Neural cell (in vitro differentiated cells): ENCODE measurements at regions not wholly inside any gene's neighbourhood (a gene's known extent, or its start where the extent isn't known, plus 50 kb on each side); places are given as distances from the start of the nearest gene placed in this dataset.

Source experiments
- H2AFZ ChIP-seq: fragments of 200-600, 300-800 bp; sonication (generic), shearing (Covaris generic); 2 replicates; pipeline ENCODE4 v1.6.0; 2014; ENCODE audit warnings: low read depth, mild to moderate bottlenecking, antibody characterized with exemption, low read length, moderate library complexity
- H3F3A ChIP-seq: fragments of 200-600 bp; shearing (Covaris generic); 2 replicates; pipeline ENCODE4 v1.6.1; 2016; ENCODE audit warnings: mild to moderate bottlenecking, moderate library complexity, mixed read lengths, antibody characterized with exemption, low read length; ENCODE audit not compliant: insufficient read depth, poor library complexity, severe bottlenecking
- H3K27ac ChIP-seq: fragments of 200-600, 300-800 bp; sonication (generic), shearing (Covaris generic); 2 replicates; pipeline ENCODE4 v1.5.1; 2014; ENCODE audit warnings: mild to moderate bottlenecking, low read length, moderate library complexity
- H3K27me3 ChIP-seq: fragments of 300-800, 200-600 bp; sonication (generic), shearing (Covaris generic); 2 replicates; pipeline ENCODE4 v1.6.0; 2014; ENCODE audit warnings: mild to moderate bottlenecking, low read depth, low read length, moderate library complexity; ENCODE audit not compliant: insufficient read depth
- H3K36me3 ChIP-seq: fragments of 300-800, 200-600 bp; sonication (generic), shearing (Covaris generic); 2 replicates; pipeline ENCODE4 v1.5.1; 2014; ENCODE audit warnings: mild to moderate bottlenecking, antibody characterized with exemption, low read length, moderate library complexity; ENCODE audit not compliant: insufficient read depth
- H3K4me2 ChIP-seq: fragments of 300-800, 200-600 bp; sonication (generic), shearing (Covaris generic); 2 replicates; pipeline ENCODE4 v1.6.0; 2014; ENCODE audit warnings: mild to moderate bottlenecking, low read length
- H3K4me3 ChIP-seq: fragments of 300-800, 200-600 bp; sonication (generic), shearing (Covaris generic); 2 replicates; pipeline ENCODE4 v1.5.1; 2014; ENCODE audit warnings: mild to moderate bottlenecking, low read length, moderate library complexity
- H3K79me2 ChIP-seq: fragments of 200-600 bp; shearing (Covaris generic); replicated peaks from 2 replicates; pipeline ENCODE4 v1.6.0; 2014; ENCODE audit warnings: mild to moderate bottlenecking, low read length, moderate library complexity; ENCODE audit not compliant: insufficient read depth
- H3K9ac ChIP-seq: fragments of 300-800, 200-600 bp; sonication (generic), shearing (Covaris generic); 2 replicates; pipeline ENCODE4 v1.6.1; 2016; ENCODE audit warnings: mild to moderate bottlenecking, low read length, mixed read lengths
- H3K9me2 ChIP-seq: fragments of 200-600 bp; shearing (Covaris generic); 2 replicates; pipeline ENCODE4 v1.6.1; 2016; ENCODE audit warnings: mild to moderate bottlenecking, low read length, mixed read lengths; ENCODE audit not compliant: insufficient read depth
- H3K9me3 ChIP-seq: fragments of 200-600, 300-800 bp; sonication (generic), shearing (Covaris generic); 2 replicates; pipeline ENCODE4 v1.6.1; 2016; ENCODE audit warnings: mild to moderate bottlenecking, mixed run types, low read length, moderate library complexity, mixed read lengths
- H4K20me1 ChIP-seq: fragments of 200-600 bp; shearing (Covaris generic); 2 replicates; pipeline ENCODE4 v1.6.1; 2016; ENCODE audit warnings: mild to moderate bottlenecking, mixed run types; ENCODE audit not compliant: insufficient read depth
- CTCF ChIP-seq: fragments of 450-650 bp; IDR thresholded peaks from 2 replicates; pipeline ENCODE4 v1.5.1; 2014; ENCODE audit warnings: antibody characterized with exemption, mild to moderate bottlenecking, moderate library complexity; ENCODE audit not compliant: poor library complexity, severe bottlenecking
- EP300 ChIP-seq: fragments of 450-650 bp; conservative IDR thresholded peaks from 2 replicates; pipeline ENCODE4 v1.6.1; 2014; ENCODE audit warnings: antibody characterized with exemption, mild to moderate bottlenecking, moderate library complexity; ENCODE audit not compliant: poor library complexity, severe bottlenecking
- EZH2 ChIP-seq: fragments of 200-600, 300-800 bp; shearing (Covaris generic), sonication (generic); IDR thresholded peaks from 2 replicates; pipeline ENCODE4 v1.6.1; 2014; ENCODE audit warnings: antibody characterized with exemption, low read length, borderline replicate concordance, mild to moderate bottlenecking; ENCODE audit not compliant: insufficient read depth, poor library complexity, severe bottlenecking
- MXI1 ChIP-seq: fragments of 450-650 bp; conservative IDR thresholded peaks from 2 replicates; pipeline ENCODE4 v1.6.1; 2014; ENCODE audit warnings: antibody characterized with exemption, mild to moderate bottlenecking; ENCODE audit not compliant: poor library complexity, severe bottlenecking
- POLR2AphosphoS5 ChIP-seq: IDR thresholded peaks from 2 replicates; pipeline ENCODE4 v1.6.1; 2012
- RAD21 ChIP-seq: fragments of 450-650 bp; conservative IDR thresholded peaks from 2 replicates; pipeline ENCODE4 v1.6.1; 2014; ENCODE audit warnings: antibody characterized with exemption, mild to moderate bottlenecking, moderate library complexity
- REST ChIP-seq: IDR thresholded peaks from 2 replicates; pipeline ENCODE4 v1.6.1; 2012; ENCODE audit warnings: borderline replicate concordance
- SMC3 ChIP-seq: fragments of 450-650 bp; conservative IDR thresholded peaks from 2 replicates; pipeline ENCODE4 v1.6.1; 2014; ENCODE audit warnings: antibody characterized with exemption, mild to moderate bottlenecking, moderate library complexity; ENCODE audit not compliant: poor library complexity
- TAF1 ChIP-seq: IDR thresholded peaks from 2 replicates; pipeline ENCODE4 v1.6.1; 2012; ENCODE audit warnings: low read depth

GRCh38 chr13:111853721-111854120 lies 213.2 kb upstream of the SOX1 start:
- no peak overlapping the region for H3K4me3 ChIP-seq

GRCh38 chr13:111854403-111854802 lies 212.5 kb upstream of the SOX1 start:
- Histone ChIP-seq H2AFZ (no peak overlapping the region), H3K9me2 (no peaks in the 10 kb centered on the region)
- TF ChIP-seq REST (no peak), SMC3 (no peak), TAF1 (no peak), EZH2 (no peak), RAD21 (no peak), MXI1 (no peak), POLR2AphosphoS5 (no peak)

More at GRCh38 chr13:111853721-111854120, 213.2 kb upstream of the SOX1 start:
- TF ChIP-seq EZH2 (no peak), REST (no peak), SMC3 (no peak), CTCF (no peak), POLR2AphosphoS5 (no peak), EP300 (no peak), MXI1 (no peak), TAF1 (no peak), RAD21 (no peak)
- Histone ChIP-seq H4K20me1 (no peaks in the 10 kb centered on the region), H3K27me3 (no peaks in the 10 kb centered on the region), H3F3A (no peaks in the 10 kb centered on the region), H3K79me2 (no peaks in the 10 kb centered on the region), H3K27ac (no peak overlapping the region), H3K9ac (no peak overlapping the region), H3K9me2 (no peaks in the 10 kb centered on the region), H3K9me3 (no peaks in the 10 kb centered on the region), H3K4me2 (no peak overlapping the region), H2AFZ (no peak overlapping the region), H3K36me3 (no peaks in the 10 kb centered on the region)

More at GRCh38 chr13:111854403-111854802, 212.5 kb upstream of the SOX1 start:
- Histone ChIP-seq H3K79me2 (no peaks in the 10 kb centered on the region), H3K9ac (no peak overlapping the region), H3K36me3 (no peaks in the 10 kb centered on the region), H3K9me3 (no peaks in the 10 kb centered on the region), H3K27ac (no peak overlapping the region), H3F3A (no peaks in the 10 kb centered on the region), H4K20me1 (no peaks in the 10 kb centered on the region), H3K4me2 (no peak overlapping the region), H3K27me3 (no peaks in the 10 kb centered on the region), H3K4me3 (no peak overlapping the region)
